ENCODE measurements at regions not wholly inside any gene's neighbourhood (a gene's known extent, or its start where the extent isn't known, plus 50 kb on each side); places are given as distances from the start of the nearest gene placed in this dataset.

DNA sequence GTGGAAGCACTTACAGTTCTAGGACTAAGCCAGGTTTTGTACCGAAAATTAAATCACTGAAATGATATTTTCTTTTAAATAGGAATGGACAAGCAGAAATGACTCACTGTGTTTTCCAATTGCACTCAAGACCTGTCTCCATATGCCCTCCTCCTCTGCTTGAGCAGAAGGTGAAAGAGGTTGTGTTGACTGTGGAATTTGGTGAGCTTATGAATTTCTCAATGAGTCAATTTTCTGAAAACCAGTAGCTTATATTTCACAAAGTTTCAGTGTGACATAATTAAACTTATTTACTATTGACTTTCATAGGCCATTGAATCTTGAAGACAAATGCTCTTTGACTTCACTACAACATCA lies 249.9 kb downstream of the NPR3 start:
- no peak for FAIRE-seq

DNA sequence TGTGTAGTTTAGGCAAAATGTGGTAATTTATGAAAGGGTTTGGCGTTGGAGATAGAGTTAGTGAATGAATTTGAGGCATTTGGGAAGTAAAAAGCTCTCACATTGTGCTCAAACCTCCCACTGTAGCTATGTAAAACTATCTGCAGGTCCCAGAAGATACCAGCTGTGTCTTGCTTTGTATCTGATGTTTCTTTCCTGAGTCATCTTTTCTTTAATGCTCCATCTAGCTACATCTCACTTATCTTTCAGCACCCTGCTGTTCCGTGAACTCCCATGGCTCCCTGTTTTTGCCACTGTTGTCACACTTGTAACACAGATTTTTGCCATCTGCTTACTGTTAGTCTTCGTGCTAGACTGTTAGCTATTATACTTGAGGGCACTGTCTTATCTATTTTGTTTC lies 253.1 kb downstream of the NPR3 start:
- Histone ChIP-seq H3K4me3 (ENCODE audit: control insufficient read depth in 2 of 3, extremely low read depth in 1 of 3, insufficient read depth in 2 of 3, low read depth in 1 of 3, low read length in 3 of 3) (no peak overlapping the region), H2AFZ (ENCODE audit: control insufficient read depth, low read length) (no peak overlapping the region), H3K36me3 (ENCODE audit: control insufficient read depth in 2 of 2, extremely low read depth in 1 of 2, insufficient read depth in 2 of 2, low read length in 2 of 2) (no peaks in the 10 kb centered on the region), H3K9ac (ENCODE audit: control insufficient read depth, extremely low read depth, insufficient read depth, low read length) (no peak overlapping the region), H3K4me2 (ENCODE audit: control insufficient read depth, extremely low read depth, insufficient read depth, low read depth, low read length) (no peak overlapping the region), H3K9me1 (ENCODE audit: control insufficient read depth, extremely low read depth, insufficient read depth, low read length) (no peaks in the 10 kb centered on the region), H3K27ac (ENCODE audit: control insufficient read depth, insufficient read depth, low read length) (no peak overlapping the region), H3K27me3 (ENCODE audit: control insufficient read depth, extremely low read depth, insufficient read depth, low read length) (no peaks in the 10 kb centered on the region), H3K4me1 (ENCODE audit: control insufficient read depth, extremely low read depth, insufficient read depth, low read length) (peaks cover 11% of the 10 kb centered on the region), H3K79me2 (ENCODE audit: control insufficient read depth, insufficient read depth, low read length) (no peaks in the 10 kb centered on the region), H4K20me1 (ENCODE audit: control insufficient read depth, extremely low read depth, insufficient read depth, low read length) (no peaks in the 10 kb centered on the region), H3K9me3 (ENCODE audit: control insufficient read depth, low read depth, low read length) (no peaks in the 10 kb centered on the region)
- DNase-seq (ENCODE audit: low read depth, low spot score) (no peak), FAIRE-seq (peak; percentile 52)
- dilution Hi-C loops (cut with MboI; ENCODE audit: extremely low pct_ligation_motif_present, low sequenced_read_pairs): no loop called here
- TF ChIP-seq, protein P1, sequence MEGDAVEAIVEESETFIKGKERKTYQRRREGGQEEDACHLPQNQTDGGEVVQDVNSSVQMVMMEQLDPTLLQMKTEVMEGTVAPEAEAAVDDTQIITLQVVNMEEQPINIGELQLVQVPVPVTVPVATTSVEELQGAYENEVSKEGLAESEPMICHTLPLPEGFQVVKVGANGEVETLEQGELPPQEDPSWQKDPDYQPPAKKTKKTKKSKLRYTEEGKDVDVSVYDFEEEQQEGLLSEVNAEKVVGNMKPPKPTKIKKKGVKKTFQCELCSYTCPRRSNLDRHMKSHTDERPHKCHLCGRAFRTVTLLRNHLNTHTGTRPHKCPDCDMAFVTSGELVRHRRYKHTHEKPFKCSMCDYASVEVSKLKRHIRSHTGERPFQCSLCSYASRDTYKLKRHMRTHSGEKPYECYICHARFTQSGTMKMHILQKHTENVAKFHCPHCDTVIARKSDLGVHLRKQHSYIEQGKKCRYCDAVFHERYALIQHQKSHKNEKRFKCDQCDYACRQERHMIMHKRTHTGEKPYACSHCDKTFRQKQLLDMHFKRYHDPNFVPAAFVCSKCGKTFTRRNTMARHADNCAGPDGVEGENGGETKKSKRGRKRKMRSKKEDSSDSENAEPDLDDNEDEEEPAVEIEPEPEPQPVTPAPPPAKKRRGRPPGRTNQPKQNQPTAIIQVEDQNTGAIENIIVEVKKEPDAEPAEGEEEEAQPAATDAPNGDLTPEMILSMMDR (optimal IDR thresholded peaks at IDR 0.05 in 1 of 3, IDR thresholded peaks at IDR 0.05 in 1 of 3, conservative IDR thresholded peaks at IDR 0.05 in 1 of 3; ENCODE audit: extremely low read depth in 1 of 3, insufficient read depth in 2 of 3, low read length in 3 of 3): no peak

More for the DNA sequence above, 249.9 kb downstream of the NPR3 start:
- DNase-seq (ENCODE audit: low read depth, low spot score): peak; percentile 19
- H3K4me3 ChIP-seq (ENCODE audit: control insufficient read depth in 2 of 3, extremely low read depth in 1 of 3, insufficient read depth in 2 of 3, low read depth in 1 of 3, low read length in 3 of 3): no peak overlapping the region
- no peaks in the 10 kb centered on the region for H3K27me3 ChIP-seq (ENCODE audit: control insufficient read depth, extremely low read depth, insufficient read depth, low read length)
- H3K36me3 ChIP-seq (ENCODE audit: control insufficient read depth in 2 of 2, extremely low read depth in 1 of 2, insufficient read depth in 2 of 2, low read length in 2 of 2): no peaks in the 10 kb centered on the region
- peaks cover 11% of the 10 kb centered on the region for H3K4me1 ChIP-seq (ENCODE audit: control insufficient read depth, extremely low read depth, insufficient read depth, low read length)
- H3K27ac ChIP-seq (ENCODE audit: control insufficient read depth, insufficient read depth, low read length): no peak overlapping the region
- no peaks in the 10 kb centered on the region for H3K9me1 ChIP-seq (ENCODE audit: control insufficient read depth, extremely low read depth, insufficient read depth, low read length)
- no peak for TF ChIP-seq EZH2 (IDR thresholded peaks at IDR 0.05; ENCODE audit: low read length)
- TF ChIP-seq, protein P1 (optimal IDR thresholded peaks at IDR 0.05 in 1 of 3, IDR thresholded peaks at IDR 0.05 in 1 of 3, conservative IDR thresholded peaks at IDR 0.05 in 1 of 3; ENCODE audit: extremely low read depth in 1 of 3, insufficient read depth in 2 of 3, low read length in 3 of 3): no peak
- no peak overlapping the region for H2AFZ ChIP-seq (ENCODE audit: control insufficient read depth, low read length)
- no peaks in the 10 kb centered on the region for H3K9me3 ChIP-seq (ENCODE audit: control insufficient read depth, low read depth, low read length)
- H3K79me2 ChIP-seq (ENCODE audit: control insufficient read depth, insufficient read depth, low read length): no peaks in the 10 kb centered on the region
- no peak overlapping the region for H3K9ac ChIP-seq (ENCODE audit: control insufficient read depth, extremely low read depth, insufficient read depth, low read length)
- dilution Hi-C loops (cut with MboI; ENCODE audit: extremely low pct_ligation_motif_present, low sequenced_read_pairs): no loop called here
- H4K20me1 ChIP-seq (ENCODE audit: control insufficient read depth, extremely low read depth, insufficient read depth, low read length): no peaks in the 10 kb centered on the region
- H3K4me2 ChIP-seq (ENCODE audit: control insufficient read depth, extremely low read depth, insufficient read depth, low read depth, low read length): no peak overlapping the region
